GM20000 (cell line): ENCODE measurements at regions not wholly inside any gene's neighbourhood (a gene's known extent, or its start where the extent isn't known, plus 50 kb on each side); places are given as distances from the start of the nearest gene placed in this dataset.

ENCODE experiments used
- DNase-seq: peaks from one replicate; pipeline ENCODE4 v3.0.0; 2012; ENCODE audit warnings: low spot score
- CTCF ChIP-seq: IDR thresholded peaks from 2 replicates; pipeline ENCODE4 v1.5.1; 2012; ENCODE audit warnings: mild to moderate bottlenecking, control low read depth; ENCODE audit errors: extremely low read depth, missing control alignments

DNA sequence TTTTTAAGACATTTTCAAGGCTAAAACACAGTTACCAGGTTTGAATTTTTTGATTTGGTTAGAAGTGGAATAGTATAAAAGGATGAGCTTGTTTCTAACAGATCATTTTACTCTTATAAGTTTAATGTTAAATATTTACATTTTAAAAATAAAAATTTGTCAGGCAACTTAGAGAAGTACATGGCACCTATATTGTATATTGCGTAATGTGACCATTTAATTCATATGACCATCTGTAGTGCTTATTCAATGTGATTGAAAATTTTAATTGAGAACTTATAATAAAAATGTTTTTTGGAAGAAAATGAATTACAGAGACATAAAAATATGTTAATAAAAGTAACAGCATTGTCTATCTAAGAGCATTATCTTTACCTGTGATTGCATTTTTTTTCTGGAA, 1632.4 kb downstream of the RPA4 start:
- DNase-seq = no peak
- no peak for TF ChIP-seq CTCF

- no peak for TF ChIP-seq CTCF
- DNase-seq = no peak
Observed at GRCh38 chrX:98523026-98523425, 1639.3 kb downstream of the RPA4 start.

GRCh38 chrX:98523521-98523920, 1639.8 kb downstream of the RPA4 start:
- TF ChIP-seq CTCF = no peak
- no peak for DNase-seq

DNA sequence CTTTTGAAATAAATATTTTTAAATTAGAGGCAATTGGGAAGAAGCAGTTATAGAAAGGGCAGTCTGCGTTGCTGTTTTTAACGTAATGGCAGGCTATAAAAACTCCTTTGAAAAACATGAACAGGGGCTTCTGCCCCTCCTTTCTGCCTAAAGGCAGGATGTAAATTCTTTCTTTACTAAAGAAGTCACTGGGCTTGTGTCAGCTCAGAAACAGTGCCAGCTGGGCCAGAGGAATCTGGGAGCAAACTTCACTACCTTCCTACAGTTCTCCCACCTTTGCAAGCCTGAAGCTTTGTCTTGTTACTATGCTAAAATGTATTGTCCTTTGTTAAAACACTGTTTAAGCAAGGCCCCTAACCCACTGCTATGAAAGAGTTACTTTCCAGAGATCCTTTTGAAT, 1664.8 kb downstream of the RPA4 start:
- DNase-seq = no peak
- no peak for TF ChIP-seq CTCF

GRCh38 chrX:98568795-98569194, 1685.1 kb downstream of the RPA4 start:
- no peak for TF ChIP-seq CTCF

GRCh38 chrX:98605941-98606340, 1722.2 kb downstream of the RPA4 start:
- TF ChIP-seq CTCF = no peak
- no peak for DNase-seq

More at GRCh38 chrX:98568795-98569194, 1685.1 kb downstream of the RPA4 start:
- no peak for DNase-seq

DNA sequence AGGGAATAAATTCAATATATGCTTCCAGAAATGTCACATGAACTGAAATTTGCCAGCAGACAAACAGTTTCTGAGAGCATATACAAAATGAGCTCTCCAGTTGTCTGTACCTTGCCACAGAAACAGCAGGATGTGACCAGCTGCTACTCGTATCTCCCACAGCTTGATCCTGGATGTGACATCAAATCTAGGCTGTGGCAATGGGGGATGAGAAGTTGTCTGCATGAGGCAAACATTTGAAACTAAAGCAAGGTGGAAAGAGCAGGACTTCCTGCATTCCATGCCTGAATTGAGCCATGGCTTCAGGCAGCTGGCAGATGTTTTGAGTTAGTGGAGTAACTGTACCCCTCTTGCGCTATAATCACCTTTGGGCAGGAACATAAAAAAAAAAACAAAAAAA, 1724.0 kb downstream of the RPA4 start:
- DNase-seq = no peak
- no peak for TF ChIP-seq CTCF
